ENCODE measurements at regions not wholly inside any gene's neighbourhood (a gene's known extent, or its start where the extent isn't known, plus 50 kb on each side); places are given as distances from the start of the nearest gene placed in this dataset.

DNA sequence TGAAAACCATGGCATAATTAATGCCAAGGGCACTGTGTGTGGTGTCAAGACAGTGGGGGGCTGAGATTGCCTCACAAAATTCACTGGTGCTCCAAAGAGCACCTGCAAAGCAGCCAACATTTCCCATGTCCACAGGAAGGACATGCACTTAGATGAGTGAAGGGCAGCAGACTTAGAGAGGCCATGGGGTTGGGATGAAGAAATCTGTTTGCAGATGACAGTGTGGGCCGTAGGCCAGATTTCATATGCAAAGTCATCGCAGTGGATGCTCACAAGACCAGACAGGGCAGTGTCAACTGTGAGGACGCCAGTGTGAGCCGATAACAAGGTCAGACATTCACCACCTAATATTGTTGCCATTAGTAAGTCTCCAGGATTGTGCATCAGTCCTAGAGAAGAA is 773.4 kb downstream of the EFNB2 start:
- Histone ChIP-seq H3K4me2 (ENCODE audit: low read length) (no peak overlapping the region), H2AFZ (ENCODE audit: low read depth, low read length) (no peak overlapping the region), H3K4me1 (ENCODE audit: low read length) (no peaks in the 10 kb centered on the region), H3K27me3 (ENCODE audit: low read depth, low read length) (no peaks in the 10 kb centered on the region), H4K20me1 (ENCODE audit: insufficient read depth, low read length) (no peaks in the 10 kb centered on the region), H3K79me2 (ENCODE audit: low read length) (no peaks in the 10 kb centered on the region), H3K36me3 (replicated peaks; ENCODE audit: low read depth, low read length) (no peaks in the 10 kb centered on the region), H3K27ac (ENCODE audit: low read length) (no peak overlapping the region), H3K9me3 (ENCODE audit: insufficient read depth, low read length) (no peaks in the 10 kb centered on the region), H3K9ac (ENCODE audit: low read length) (no peak overlapping the region), H3K4me3 (ENCODE audit: low read length) (no peak overlapping the region)
- TF ChIP-seq, protein P1, sequence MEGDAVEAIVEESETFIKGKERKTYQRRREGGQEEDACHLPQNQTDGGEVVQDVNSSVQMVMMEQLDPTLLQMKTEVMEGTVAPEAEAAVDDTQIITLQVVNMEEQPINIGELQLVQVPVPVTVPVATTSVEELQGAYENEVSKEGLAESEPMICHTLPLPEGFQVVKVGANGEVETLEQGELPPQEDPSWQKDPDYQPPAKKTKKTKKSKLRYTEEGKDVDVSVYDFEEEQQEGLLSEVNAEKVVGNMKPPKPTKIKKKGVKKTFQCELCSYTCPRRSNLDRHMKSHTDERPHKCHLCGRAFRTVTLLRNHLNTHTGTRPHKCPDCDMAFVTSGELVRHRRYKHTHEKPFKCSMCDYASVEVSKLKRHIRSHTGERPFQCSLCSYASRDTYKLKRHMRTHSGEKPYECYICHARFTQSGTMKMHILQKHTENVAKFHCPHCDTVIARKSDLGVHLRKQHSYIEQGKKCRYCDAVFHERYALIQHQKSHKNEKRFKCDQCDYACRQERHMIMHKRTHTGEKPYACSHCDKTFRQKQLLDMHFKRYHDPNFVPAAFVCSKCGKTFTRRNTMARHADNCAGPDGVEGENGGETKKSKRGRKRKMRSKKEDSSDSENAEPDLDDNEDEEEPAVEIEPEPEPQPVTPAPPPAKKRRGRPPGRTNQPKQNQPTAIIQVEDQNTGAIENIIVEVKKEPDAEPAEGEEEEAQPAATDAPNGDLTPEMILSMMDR (IDR thresholded peaks at IDR 0.05; ENCODE audit: low read depth, low read length), result no peak
- TF ChIP-seq EZH2phosphoT487 (IDR thresholded peaks at IDR 0.05; ENCODE audit: low read depth), result no peak

- no peak overlapping the region for H3K4me3 ChIP-seq (ENCODE audit: low read length)
- no peaks in the 10 kb centered on the region for H3K9me3 ChIP-seq (ENCODE audit: insufficient read depth, low read length)
- H4K20me1 ChIP-seq (ENCODE audit: insufficient read depth, low read length), result no peaks in the 10 kb centered on the region
- H3K79me2 ChIP-seq (ENCODE audit: low read length), result no peaks in the 10 kb centered on the region
- H3K27me3 ChIP-seq (ENCODE audit: low read depth, low read length), result no peaks in the 10 kb centered on the region
- no peak overlapping the region for H3K9ac ChIP-seq (ENCODE audit: low read length)
- TF ChIP-seq, protein P1 (IDR thresholded peaks at IDR 0.05; ENCODE audit: low read depth, low read length), result no peak
- no peak for TF ChIP-seq EZH2phosphoT487 (IDR thresholded peaks at IDR 0.05; ENCODE audit: low read depth)
- H3K27ac ChIP-seq (ENCODE audit: low read length), result no peak overlapping the region
- no peak overlapping the region for H2AFZ ChIP-seq (ENCODE audit: low read depth, low read length)
- H3K36me3 ChIP-seq (replicated peaks; ENCODE audit: low read depth, low read length), result no peaks in the 10 kb centered on the region
- H3K4me2 ChIP-seq (ENCODE audit: low read length), result no peak overlapping the region
- H3K4me1 ChIP-seq (ENCODE audit: low read length), result no peaks in the 10 kb centered on the region
Measured at GRCh38 chr13:105758918-105759860, 776.3 kb downstream of the EFNB2 start.

DNA sequence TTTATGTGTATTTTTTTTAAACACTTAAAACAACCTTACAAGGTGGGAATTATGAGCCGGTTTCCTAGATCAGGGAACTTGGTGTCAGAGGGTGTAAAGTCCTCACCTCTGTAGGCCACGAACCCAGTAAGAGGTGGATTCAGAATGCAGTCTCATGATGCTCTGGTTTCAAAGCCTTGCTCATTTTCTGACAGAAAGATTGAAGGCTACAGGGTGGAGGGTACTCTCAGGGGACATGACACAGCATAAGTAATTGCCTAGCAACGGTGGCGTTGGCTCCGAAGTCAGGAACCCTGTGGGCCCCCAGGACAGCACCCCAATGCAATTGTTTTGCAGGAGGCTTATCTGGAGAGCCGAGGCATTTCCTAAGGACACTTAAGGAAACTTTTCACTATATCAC is 794.7 kb downstream of the EFNB2 start:
- no peak overlapping the region for H2AFZ ChIP-seq (ENCODE audit: low read depth, low read length)
- TF ChIP-seq, protein P1 (IDR thresholded peaks at IDR 0.05; ENCODE audit: low read depth, low read length), result no peak
- no peak for TF ChIP-seq EZH2phosphoT487 (IDR thresholded peaks at IDR 0.05; ENCODE audit: low read depth)

GRCh38 chr13:105737688-105738087 is 797.8 kb downstream of the EFNB2 start:
- Histone ChIP-seq H3K4me3 (ENCODE audit: low read length) (no peak overlapping the region), H2AFZ (ENCODE audit: low read depth, low read length) (no peak overlapping the region), H3K9me3 (ENCODE audit: insufficient read depth, low read length) (no peaks in the 10 kb centered on the region), H3K4me1 (ENCODE audit: low read length) (no peaks in the 10 kb centered on the region; the same call in 1 of the 2 replicates), H3K9ac (ENCODE audit: low read length) (no peak overlapping the region), H4K20me1 (ENCODE audit: insufficient read depth, low read length) (no peaks in the 10 kb centered on the region), H3K36me3 (replicated peaks; ENCODE audit: low read depth, low read length) (no peaks in the 10 kb centered on the region), H3K27ac (ENCODE audit: low read length) (no peak overlapping the region), H3K4me2 (ENCODE audit: low read length) (no peak overlapping the region), H3K79me2 (ENCODE audit: low read length) (no peaks in the 10 kb centered on the region), H3K27me3 (ENCODE audit: low read depth, low read length) (no peaks in the 10 kb centered on the region)
- TF ChIP-seq EZH2phosphoT487 (IDR thresholded peaks at IDR 0.05; ENCODE audit: low read depth), result no peak
- TF ChIP-seq, protein P1 (IDR thresholded peaks at IDR 0.05; ENCODE audit: low read depth, low read length), result no peak

More for the DNA sequence above, 794.7 kb downstream of the EFNB2 start:
- H3K4me3 ChIP-seq (ENCODE audit: low read length), result no peak overlapping the region
- H4K20me1 ChIP-seq (ENCODE audit: insufficient read depth, low read length), result no peaks in the 10 kb centered on the region
- H3K4me1 ChIP-seq (ENCODE audit: low read length), result no peaks in the 10 kb centered on the region; the same call in 1 of the 2 replicates
- H3K27ac ChIP-seq (ENCODE audit: low read length), result no peak overlapping the region
- no peak overlapping the region for H3K4me2 ChIP-seq (ENCODE audit: low read length)
- no peaks in the 10 kb centered on the region for H3K36me3 ChIP-seq (replicated peaks; ENCODE audit: low read depth, low read length)
- no peak overlapping the region for H3K9ac ChIP-seq (ENCODE audit: low read length)
- H3K27me3 ChIP-seq (ENCODE audit: low read depth, low read length), result no peaks in the 10 kb centered on the region
- no peaks in the 10 kb centered on the region for H3K79me2 ChIP-seq (ENCODE audit: low read length)
- no peaks in the 10 kb centered on the region for H3K9me3 ChIP-seq (ENCODE audit: insufficient read depth, low read length)

All from OCI-LY3 (cell line).